ENCODE measurements at regions not wholly inside any gene's neighbourhood (a gene's known extent, or its start where the extent isn't known, plus 50 kb on each side); places are given as distances from the start of the nearest gene placed in this dataset.

- in situ Hi-C loops (cut with MboI) (no loop called here), intact Hi-C loops (cut with micrococcal nuclease) (loop anchor here (2.0 to 10.0 kb wide), 3 partner anchors 275 to 447 kb away; no protein-coding TSS in a partner anchor)
- Histone ChIP-seq H3K9me1 (ENCODE audit: control insufficient read depth, insufficient read depth, low read length) (no peaks in the 10 kb centered on the region), H3K9ac (ENCODE audit: insufficient read depth in 1 of 2, low read depth in 2 of 2, low read length in 2 of 2) (no peak overlapping the region), H3K36me3 (ENCODE audit: control insufficient read depth, insufficient read depth, low read length) (no peaks in the 10 kb centered on the region), H3K27ac (ENCODE audit: extremely low read depth, low read depth, low read length) (no peak overlapping the region), H3K4me2 (ENCODE audit: insufficient read depth, low read length) (no peak overlapping the region), H2AFZ (ENCODE audit: low read depth, low read length) (no peak overlapping the region), H3K4me1 (replicated peaks in 1 of 2; ENCODE audit: control insufficient read depth in 2 of 2, insufficient read depth in 2 of 2, low read length in 2 of 2) (peaks cover 10 to 27% of the 10 kb centered on the region in 2 experiments), H3K79me2 (ENCODE audit: control insufficient read depth, insufficient read depth, low read length) (no peaks in the 10 kb centered on the region), H3K27me3 (ENCODE audit: control insufficient read depth in 2 of 2, insufficient read depth in 2 of 2, low read length in 2 of 2) (no peaks in the 10 kb centered on the region), H3K9me3 (replicated peaks; ENCODE audit: control insufficient read depth, insufficient read depth, low read depth, low read length) (no peaks in the 10 kb centered on the region), H3K4me3 (no peak overlapping the region), H4K20me1 (replicated peaks; ENCODE audit: control insufficient read depth, insufficient read depth, low read length) (no peaks in the 10 kb centered on the region)
- 43% methylated on average over 12 of the region's 12 CpGs for WGBS (ENCODE audit: insufficient coverage, low coverage, missing lambda C conversion rate)
- no peak for DNase-seq (ENCODE audit: extremely low read depth in 1 of 4, low spot score in 3 of 4)
- no peak for ATAC-seq
- TF ChIP-seq, protein P1, sequence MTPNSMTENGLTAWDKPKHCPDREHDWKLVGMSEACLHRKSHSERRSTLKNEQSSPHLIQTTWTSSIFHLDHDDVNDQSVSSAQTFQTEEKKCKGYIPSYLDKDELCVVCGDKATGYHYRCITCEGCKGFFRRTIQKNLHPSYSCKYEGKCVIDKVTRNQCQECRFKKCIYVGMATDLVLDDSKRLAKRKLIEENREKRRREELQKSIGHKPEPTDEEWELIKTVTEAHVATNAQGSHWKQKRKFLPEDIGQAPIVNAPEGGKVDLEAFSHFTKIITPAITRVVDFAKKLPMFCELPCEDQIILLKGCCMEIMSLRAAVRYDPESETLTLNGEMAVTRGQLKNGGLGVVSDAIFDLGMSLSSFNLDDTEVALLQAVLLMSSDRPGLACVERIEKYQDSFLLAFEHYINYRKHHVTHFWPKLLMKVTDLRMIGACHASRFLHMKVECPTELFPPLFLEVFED (CRISPR knock-in tag; conservative IDR thresholded peaks at IDR 0.05) = no peak
- TF ChIP-seq ZNF23 (CRISPR knock-in tag; IDR thresholded peaks at IDR 0.05) = no peak
- no peak for TF ChIP-seq ZNF431 (CRISPR knock-in tag; IDR thresholded peaks at IDR 0.05)
- TF ChIP-seq, protein P2, sequence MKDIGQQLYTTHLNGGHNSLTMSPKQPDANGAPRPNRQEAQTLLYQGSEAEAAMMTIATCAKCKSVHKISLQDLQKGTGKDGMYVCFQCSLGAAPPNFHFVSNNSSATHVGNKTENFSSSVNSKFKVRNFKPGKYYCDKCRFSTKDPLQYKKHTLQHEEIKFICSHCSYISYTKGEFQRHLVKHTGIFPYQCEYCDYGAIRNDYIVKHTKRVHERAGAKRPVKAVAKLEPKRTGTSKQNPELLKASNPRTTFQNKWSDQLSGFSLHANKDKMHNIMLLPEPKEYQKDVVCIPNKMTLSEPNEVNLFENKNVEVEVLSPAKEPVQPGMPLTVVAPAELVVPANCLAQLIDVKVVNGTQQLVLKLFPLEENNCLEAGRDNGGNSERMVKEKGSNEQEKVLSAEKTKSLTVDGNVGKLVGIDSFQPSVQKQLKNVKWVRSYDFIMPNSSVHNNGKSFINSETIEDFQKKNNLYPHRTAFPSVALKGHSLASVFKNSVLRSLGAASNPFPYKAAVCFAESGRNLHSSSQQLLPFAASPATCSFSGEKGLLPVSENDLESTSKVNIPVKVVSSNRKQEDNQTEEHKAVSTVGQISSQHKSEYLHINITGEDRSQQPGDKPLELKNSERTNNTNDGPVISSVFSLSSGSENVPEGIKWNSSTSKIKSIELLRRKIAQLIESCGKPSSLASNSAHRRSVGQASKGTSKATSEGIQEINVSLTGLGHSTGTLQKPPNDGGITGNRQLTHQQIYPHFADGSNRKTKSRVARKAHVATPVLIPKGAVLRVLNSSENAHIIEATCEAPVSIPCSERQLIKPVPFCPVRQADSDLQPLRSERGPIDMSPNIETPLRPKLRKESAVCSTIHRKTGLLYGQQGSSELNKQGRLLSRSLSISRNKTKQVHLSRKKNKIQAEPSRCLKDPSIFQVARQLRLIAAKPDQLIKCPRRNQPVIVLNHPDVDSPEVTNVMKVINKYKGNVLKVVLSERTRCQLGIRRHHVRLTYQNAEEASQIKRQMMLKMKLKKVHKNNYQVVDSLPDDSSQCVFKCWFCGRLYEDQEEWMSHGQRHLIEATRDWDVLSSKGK (CRISPR knock-in tag; IDR thresholded peaks at IDR 0.05) = no peak
- TF ChIP-seq ZNF384 (IDR thresholded peaks at IDR 0.05; ENCODE audit: low read depth, low read length) = no peak
- no peak for TF ChIP-seq TRIM25 (IDR thresholded peaks at IDR 0.05; ENCODE audit: borderline replicate concordance)
- TF ChIP-seq ZNF77 (CRISPR knock-in tag; IDR thresholded peaks at IDR 0.05) = no peak
- TF ChIP-seq CBX3 (IDR thresholded peaks at IDR 0.05; ENCODE audit: borderline replicate concordance in 1 of 2, low read length in 2 of 2) = no peak
- POLR2A ChIA-PET = interaction anchor here (1.0 to 1.2 kb wide), 2 partner anchors 17 to 267 kb away, joined by 4 to 5 read pairs; no protein-coding TSS in a partner anchor
- CTCF ChIA-PET (ENCODE audit: low intra/inter-chr PET ratio) = no interaction called here
- BruUV-seq (replicated peaks) = no TSS peak
- no peak for FAIRE-seq
Observed at GRCh38 chrX:39817754-39818470, 279.8 kb downstream of the BCOR start.
